Activated CD8-positive, alpha-beta memory T cell treated with anti-CD3 and anti-CD28 coated beads for 4 hours (primary cell): ENCODE measurements at regions not wholly inside any gene's neighbourhood (a gene's known extent, or its start where the extent isn't known, plus 50 kb on each side); places are given as distances from the start of the nearest gene placed in this dataset.
"Not testable (repeated sequence)": the region's sequence is repeated elsewhere in the genome, so short reads cannot be mapped to it uniquely, and the experiment has no call there.

Experiments used
- DNase-seq, 2 donors: peaks; one replicate each; pipeline ENCODE4 v3.0.0-alpha.2; 2020; ENCODE audit warnings: low read depth in 2 of 2

GRCh38 chr10:33008499-33009243 is 50.6 kb upstream of the ITGB1 start:
- DNase-seq, result peak; percentile 22 to 36

- not testable (repeated sequence) for DNase-seq
Measured at GRCh38 chr10:33007731-33008381, 49.8 kb upstream of the ITGB1 start.
